Spleen (tissue), 11 donors: ENCODE measurements at regions not wholly inside any gene's neighbourhood (a gene's known extent, or its start where the extent isn't known, plus 50 kb on each side); places are given as distances from the start of the nearest gene placed in this dataset.

ENCODE experiments used
- DNase-seq: peaks from one replicate; pipeline ENCODE4 v3.0.0-alpha.2; 2020
- H3K27ac ChIP-seq, 8 donors: fragments of 200-600 bp; sonication (generic) in 7 of 8; 1 replicate in 4 of 8; 2 replicates in 4 of 8; pipeline versions ENCODE4 v1.5.0 to v1.8.0; 2016 to 2021; ENCODE audit warnings: inconsistent platforms in 4 of 8, mild to moderate bottlenecking in 4 of 8, moderate library complexity in 1 of 8
- H3K27me3 ChIP-seq, 7 donors: fragments of 200-600 bp; sonication (generic) in 6 of 7; replicated peaks in 1 of 7; 1 replicate in 4 of 7; 2 replicates in 3 of 7; pipeline versions ENCODE4 v1.5.0 to v1.8.0; 2016 to 2021; ENCODE audit warnings: inconsistent platforms in 3 of 7, mild to moderate bottlenecking in 1 of 7
- H3K36me3 ChIP-seq, 6 donors: fragments of 200-600 bp; sonication (generic) in 5 of 6; 1 replicate in 4 of 6; 2 replicates in 2 of 6; pipeline versions ENCODE4 v1.5.0 to v1.8.0; 2016 to 2021; ENCODE audit warnings: inconsistent platforms in 2 of 6
- H3K4me1 ChIP-seq, 6 donors: fragments of 200-600 bp; sonication (generic) in 5 of 6; 1 replicate in 3 of 6; 2 replicates in 3 of 6; pipeline versions ENCODE4 v1.5.0 to v1.8.0; 2016 to 2021; ENCODE audit warnings: inconsistent platforms in 3 of 6
- H3K4me3 ChIP-seq, 8 donors: fragments of 200-600 bp; sonication (generic) in 7 of 8; 1 replicate in 4 of 8; 2 replicates in 4 of 8; pipeline versions ENCODE4 v1.5.0 to v1.8.0; 2016 to 2021; ENCODE audit warnings: inconsistent platforms in 4 of 8, mild to moderate bottlenecking in 4 of 8, moderate library complexity in 2 of 8
- H3K9me3 ChIP-seq, 8 donors: fragments of 200-600 bp; sonication (generic) in 7 of 8; 1 replicate in 4 of 8; 2 replicates in 4 of 8; pipeline versions ENCODE4 v1.5.0 to v1.8.0; 2016 to 2021; ENCODE audit warnings: inconsistent platforms in 4 of 8
- POLR2A ChIP-seq, 3 donors: fragments of 450-650 bp; IDR thresholded peaks; one replicate each; pipeline ENCODE4 v1.5.1; 2017; ENCODE audit warnings: antibody characterized with exemption in 3 of 3, mild to moderate bottlenecking in 1 of 3
- POLR2AphosphoS5 ChIP-seq, 3 donors: sonication (generic); formaldehyde crosslinking; IDR thresholded peaks; one replicate each; pipeline ENCODE4 v1.5.1; 2017; ENCODE audit warnings: antibody characterized with exemption in 3 of 3
- WGBS, 5 donors: extraction: QIAGEN DNeasy Blood & Tissue Kit in 3 of 5; methylation state at CpG; one replicate each; pipeline versions ENCODE4 v1.1.5 to v1.1.7; 2013 to 2018; 5-methylcytosine and 5-hydroxymethylcytosine counted together
- intact Hi-C: fragments of 100-400 bp; cut with DNase I; formaldehyde crosslinking; loops from one replicate; pipeline ENCODE4 v1.15.0; 2023; ENCODE audit warnings: low total_unique reads
- TF ChIP-seq, protein P1 (sequence below), 11 experiments: fragments of 200-600 bp in 7 of 11; fragments of 450-650 bp in 4 of 11; sonication (generic) in 4 of 11; IDR thresholded peaks in 8 of 11; conservative IDR thresholded peaks in 3 of 11; 1 replicate in 7 of 11; 2 replicates in 4 of 11; pipeline versions ENCODE4 v1.4.0 to v1.8.0; 2016 to 2021; ENCODE audit warnings: antibody characterized with exemption in 11 of 11, inconsistent platforms in 4 of 11, mild to moderate bottlenecking in 1 of 11
- donor health status: healthy with polysubstance abuse.
- donor health status: DM: no; HTN: no; CAD: no; lungs with moderate emphysema.
- donor health status: DM: no; HTN: no; CAD: no.
- donor health status: Bipolar disorder and iron deficiency.
- donor health status: healthy.
- donor health status: DM: no; HTN: no; CAD: no.
- donor health status: DM: yes; HTN: yes; CAD: no.

DNA sequence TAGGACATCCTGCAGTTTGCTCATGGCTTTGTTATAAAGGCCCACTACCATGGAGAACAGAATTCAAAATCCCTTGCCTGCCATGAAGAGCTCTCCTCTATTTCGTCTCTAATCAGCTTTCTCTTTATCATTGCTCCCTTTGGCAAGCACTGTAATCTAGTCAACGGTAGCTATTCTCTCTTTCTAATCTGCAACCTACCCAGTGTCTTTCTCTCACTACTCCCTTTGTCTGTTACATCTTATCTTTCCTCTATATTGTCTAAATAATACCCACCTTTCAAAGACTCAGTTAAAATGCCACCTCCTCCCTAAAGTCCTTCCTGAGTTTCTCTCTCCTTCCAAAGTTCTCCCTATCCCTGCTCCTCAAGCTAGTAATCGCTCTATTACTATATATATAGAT is 108.1 kb downstream of the FZD1 start:
- Histone ChIP-seq H3K9me3 (no peaks in the 10 kb centered on the region), H3K4me1 (no peaks in the 10 kb centered on the region), H3K27ac (no peak overlapping the region), H3K4me3 (no peak overlapping the region), H3K27me3 (no peaks in the 10 kb centered on the region), H3K36me3 (no peaks in the 10 kb centered on the region)
- WGBS, 5 donors, result 82 to 96% (median 90%) methylated on average over 3 of the region's 3 CpGs
- intact Hi-C loops, result no loop called here
- TF ChIP-seq, protein P1, sequence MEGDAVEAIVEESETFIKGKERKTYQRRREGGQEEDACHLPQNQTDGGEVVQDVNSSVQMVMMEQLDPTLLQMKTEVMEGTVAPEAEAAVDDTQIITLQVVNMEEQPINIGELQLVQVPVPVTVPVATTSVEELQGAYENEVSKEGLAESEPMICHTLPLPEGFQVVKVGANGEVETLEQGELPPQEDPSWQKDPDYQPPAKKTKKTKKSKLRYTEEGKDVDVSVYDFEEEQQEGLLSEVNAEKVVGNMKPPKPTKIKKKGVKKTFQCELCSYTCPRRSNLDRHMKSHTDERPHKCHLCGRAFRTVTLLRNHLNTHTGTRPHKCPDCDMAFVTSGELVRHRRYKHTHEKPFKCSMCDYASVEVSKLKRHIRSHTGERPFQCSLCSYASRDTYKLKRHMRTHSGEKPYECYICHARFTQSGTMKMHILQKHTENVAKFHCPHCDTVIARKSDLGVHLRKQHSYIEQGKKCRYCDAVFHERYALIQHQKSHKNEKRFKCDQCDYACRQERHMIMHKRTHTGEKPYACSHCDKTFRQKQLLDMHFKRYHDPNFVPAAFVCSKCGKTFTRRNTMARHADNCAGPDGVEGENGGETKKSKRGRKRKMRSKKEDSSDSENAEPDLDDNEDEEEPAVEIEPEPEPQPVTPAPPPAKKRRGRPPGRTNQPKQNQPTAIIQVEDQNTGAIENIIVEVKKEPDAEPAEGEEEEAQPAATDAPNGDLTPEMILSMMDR (IDR thresholded peaks at IDR 0.05 in 8 of 11, conservative IDR thresholded peaks at IDR 0.05 in 3 of 11), result no peak
- TF ChIP-seq POLR2AphosphoS5 (IDR thresholded peaks at IDR 0.05), result no peak
- no peak for TF ChIP-seq POLR2A (IDR thresholded peaks at IDR 0.05)
- DNase-seq, result no peak

DNA sequence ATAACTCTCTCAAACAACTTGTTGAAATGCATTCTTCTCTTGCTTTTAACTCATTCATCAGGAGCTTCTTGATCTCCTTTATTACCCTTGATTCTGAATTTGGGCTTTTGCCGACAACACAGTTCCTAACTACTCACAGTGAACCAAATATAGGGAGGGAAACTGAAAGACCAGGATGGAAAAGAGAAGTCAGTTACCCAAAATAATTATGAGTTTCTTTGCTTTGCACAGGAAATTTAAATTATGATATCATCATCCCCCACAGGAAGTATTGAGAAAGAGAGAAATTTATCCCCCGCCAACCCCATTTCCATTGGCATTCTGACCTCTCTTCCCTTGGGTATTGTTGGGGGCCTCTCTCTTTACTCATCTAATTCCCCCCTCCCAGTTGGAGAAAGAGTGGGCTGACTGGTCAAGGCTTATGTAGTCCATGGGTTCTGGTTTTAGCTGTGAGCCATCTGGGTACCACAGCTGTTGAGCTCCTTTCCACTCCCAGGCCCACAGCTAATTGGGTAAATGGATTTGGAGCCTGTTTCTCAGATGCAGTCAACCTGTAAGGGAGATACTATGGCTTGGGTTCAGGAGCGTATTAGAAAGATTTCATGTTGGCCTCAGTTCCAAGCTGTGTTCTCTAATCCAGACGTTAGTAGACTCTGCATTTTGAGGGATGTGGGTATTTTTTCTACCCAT is 109.0 kb downstream of the FZD1 start:
- Histone ChIP-seq H3K9me3 (no peaks in the 10 kb centered on the region), H3K27me3 (no peaks in the 10 kb centered on the region), H3K4me3 (no peak overlapping the region), H3K4me1 (no peaks in the 10 kb centered on the region), H3K36me3 (no peaks in the 10 kb centered on the region), H3K27ac (no peak overlapping the region)
- intact Hi-C loops, result no loop called here
- no peak for TF ChIP-seq POLR2A (IDR thresholded peaks at IDR 0.05)
- no peak for TF ChIP-seq POLR2AphosphoS5 (IDR thresholded peaks at IDR 0.05)
- no peak for DNase-seq
- 48 to 59% (median 54%) methylated on average over 4 of the region's 4 CpGs for WGBS, 5 donors

DNA sequence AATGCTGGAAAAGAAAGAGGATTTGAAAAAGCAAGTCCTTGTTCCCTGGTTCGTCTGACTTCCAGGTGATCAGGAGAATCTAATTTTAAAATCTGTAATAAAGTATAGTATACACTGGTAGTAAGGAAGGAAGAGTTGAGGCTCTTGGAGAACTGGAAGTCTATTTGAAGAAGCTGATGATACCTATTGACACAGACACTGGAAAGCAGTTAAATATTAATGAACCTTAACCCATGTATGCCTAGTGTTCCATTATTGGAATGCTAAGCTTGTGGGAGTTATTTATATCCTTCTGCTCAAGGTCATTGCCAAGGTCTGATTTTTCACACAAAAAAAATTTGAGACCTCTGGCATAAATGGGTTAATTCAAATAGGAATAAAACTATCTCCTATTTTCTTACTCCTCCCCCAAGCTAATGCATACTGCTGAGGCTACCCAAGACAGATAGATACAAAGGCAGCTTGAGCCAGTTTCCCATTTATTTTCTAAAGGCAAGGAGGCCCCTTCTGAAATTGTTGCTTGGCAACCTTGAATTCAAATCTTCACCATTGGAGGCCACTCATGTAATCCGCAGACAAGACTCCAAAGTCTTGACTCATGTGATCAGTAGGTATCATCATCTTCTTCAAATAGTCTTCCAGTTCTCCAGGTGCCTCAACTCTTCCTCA is 110.2 kb downstream of the FZD1 start:
- Histone ChIP-seq H3K36me3 (no peaks in the 10 kb centered on the region), H3K4me1 (no peaks in the 10 kb centered on the region), H3K27me3 (no peaks in the 10 kb centered on the region), H3K27ac (no peak overlapping the region), H3K4me3 (no peak overlapping the region), H3K9me3 (no peaks in the 10 kb centered on the region)
- no peak for DNase-seq
- WGBS, 5 donors, result 85 to 96% (median 88%) methylated on average over 2 of the region's 2 CpGs
- intact Hi-C loops, result no loop called here
- no peak for TF ChIP-seq POLR2A (IDR thresholded peaks at IDR 0.05)
- TF ChIP-seq, protein P1 (IDR thresholded peaks at IDR 0.05 in 8 of 11, conservative IDR thresholded peaks at IDR 0.05 in 3 of 11), result no peak
- TF ChIP-seq POLR2AphosphoS5 (IDR thresholded peaks at IDR 0.05), result no peak

DNA sequence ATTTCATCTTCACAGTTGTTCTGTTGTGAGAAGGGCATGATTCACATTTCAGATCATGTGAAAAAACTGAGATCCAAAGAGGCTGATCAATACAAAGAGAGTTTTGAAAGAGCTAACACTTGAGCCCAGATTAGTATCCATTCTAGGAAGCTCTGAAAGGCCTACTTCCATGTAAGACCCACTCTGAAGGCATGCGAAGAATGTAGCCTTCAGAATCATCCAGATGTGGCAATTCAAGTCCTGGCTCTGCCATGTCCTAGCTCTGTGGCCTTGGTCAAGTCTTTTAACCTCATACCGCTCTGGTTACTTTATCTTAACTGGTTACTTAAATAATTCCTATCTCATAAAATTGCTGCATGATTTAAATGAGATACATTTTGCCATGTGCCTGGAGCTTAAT is 111.1 kb downstream of the FZD1 start:
- H3K4me1 ChIP-seq, result no peaks in the 10 kb centered on the region

More for the DNA sequence above, 111.1 kb downstream of the FZD1 start:
- 82 to 95% (median 88%) methylated on average over 2 of the region's 2 CpGs for WGBS, 5 donors
- H3K27ac ChIP-seq, result no peak overlapping the region
- TF ChIP-seq, protein P1 (IDR thresholded peaks at IDR 0.05 in 8 of 11, conservative IDR thresholded peaks at IDR 0.05 in 3 of 11), result no peak
- TF ChIP-seq POLR2A (IDR thresholded peaks at IDR 0.05) (no peak), POLR2AphosphoS5 (IDR thresholded peaks at IDR 0.05) (no peak)
- DNase-seq, result no peak
- H3K9me3 ChIP-seq, result no peaks in the 10 kb centered on the region
- H3K4me3 ChIP-seq, result no peak overlapping the region
- H3K27me3 ChIP-seq, result no peaks in the 10 kb centered on the region
- intact Hi-C loops, result no loop called here
- H3K36me3 ChIP-seq, result no peaks in the 10 kb centered on the region
